ENCODE measurements at regions not wholly inside any gene's neighbourhood (a gene's known extent, or its start where the extent isn't known, plus 50 kb on each side); places are given as distances from the start of the nearest gene placed in this dataset.

- no peaks in the 10 kb centered on the region for H3K9me3 ChIP-seq (ENCODE audit: low read depth, low read length)
- no peaks in the 10 kb centered on the region for H3K36me3 ChIP-seq (ENCODE audit: insufficient read depth, low read length)
- H3K4me3 ChIP-seq = no peak overlapping the region
- H3K27ac ChIP-seq = no peak overlapping the region
- TF ChIP-seq POLR2AphosphoS5 (IDR thresholded peaks at IDR 0.05; ENCODE audit: borderline replicate concordance, low read depth, low read length) (no peak), FOXP2 (optimal IDR thresholded peaks at IDR 0.05; ENCODE audit: control extremely low read depth, extremely low read length, insufficient read depth) (no peak), EZH2 (IDR thresholded peaks at IDR 0.05) (no peak)
- H3K9ac ChIP-seq (ENCODE audit: insufficient read length) = no peak overlapping the region
- DNase-seq (ENCODE audit: low read depth, low spot score) = no peak
Measured at GRCh38 chr13:106230450-106230849, 305.0 kb downstream of the EFNB2 start.

GRCh38 chr13:106225126-106225525, 310.3 kb downstream of the EFNB2 start:
- Histone ChIP-seq H3K9me3 (ENCODE audit: low read depth, low read length) (no peaks in the 10 kb centered on the region), H3K36me3 (ENCODE audit: insufficient read depth, low read length) (no peaks in the 10 kb centered on the region), H3K9ac (ENCODE audit: insufficient read length) (no peak overlapping the region), H3K27ac (no peak overlapping the region), H3K4me3 (no peak overlapping the region)
- TF ChIP-seq FOXP2 (optimal IDR thresholded peaks at IDR 0.05; ENCODE audit: control extremely low read depth, extremely low read length, insufficient read depth) (no peak), POLR2AphosphoS5 (IDR thresholded peaks at IDR 0.05; ENCODE audit: borderline replicate concordance, low read depth, low read length) (no peak), EZH2 (IDR thresholded peaks at IDR 0.05) (no peak)
- no peak for DNase-seq (ENCODE audit: low read depth, low spot score)

- H3K9me3 ChIP-seq (ENCODE audit: low read depth, low read length) = no peaks in the 10 kb centered on the region
- no peak overlapping the region for H3K4me3 ChIP-seq
- H3K9ac ChIP-seq (ENCODE audit: insufficient read length) = no peak overlapping the region
- no peak for DNase-seq (ENCODE audit: low read depth, low spot score)
- no peak overlapping the region for H3K27ac ChIP-seq
- TF ChIP-seq FOXP2 (optimal IDR thresholded peaks at IDR 0.05; ENCODE audit: control extremely low read depth, extremely low read length, insufficient read depth) = no peak
- H3K36me3 ChIP-seq (ENCODE audit: insufficient read depth, low read length) = no peaks in the 10 kb centered on the region
Measured at GRCh38 chr13:106220211-106220610, 315.3 kb downstream of the EFNB2 start.

GRCh38 chr13:106213028-106213757, 322.3 kb downstream of the EFNB2 start:
- H3K4me3 ChIP-seq = no peak overlapping the region
- no peaks in the 10 kb centered on the region for H3K9me3 ChIP-seq (ENCODE audit: low read depth, low read length)
- H3K9ac ChIP-seq (ENCODE audit: insufficient read length) = no peak overlapping the region
- no peak overlapping the region for H3K27ac ChIP-seq
- no peak for DNase-seq (ENCODE audit: low read depth, low spot score)
- TF ChIP-seq POLR2AphosphoS5 (IDR thresholded peaks at IDR 0.05; ENCODE audit: borderline replicate concordance, low read depth, low read length) (no peak), EZH2 (IDR thresholded peaks at IDR 0.05) (no peak), FOXP2 (optimal IDR thresholded peaks at IDR 0.05; ENCODE audit: control extremely low read depth, extremely low read length, insufficient read depth) (no peak)
- H3K36me3 ChIP-seq (ENCODE audit: insufficient read depth, low read length) = no peaks in the 10 kb centered on the region

GRCh38 chr13:106212386-106213010, 323.0 kb downstream of the EFNB2 start:
- DNase-seq (ENCODE audit: low read depth, low spot score) = no peak
- no peak for TF ChIP-seq EZH2 (IDR thresholded peaks at IDR 0.05)
- TF ChIP-seq POLR2AphosphoS5 (IDR thresholded peaks at IDR 0.05; ENCODE audit: borderline replicate concordance, low read depth, low read length) = no peak
- TF ChIP-seq FOXP2 (optimal IDR thresholded peaks at IDR 0.05; ENCODE audit: control extremely low read depth, extremely low read length, insufficient read depth) = no peak
- no peaks in the 10 kb centered on the region for H3K36me3 ChIP-seq (ENCODE audit: insufficient read depth, low read length)

GRCh38 chr13:106210324-106210723, 325.1 kb downstream of the EFNB2 start:
- Histone ChIP-seq H3K4me3 (no peak overlapping the region), H3K27ac (no peak overlapping the region), H3K9ac (ENCODE audit: insufficient read length) (no peak overlapping the region), H3K9me3 (ENCODE audit: low read depth, low read length) (no peaks in the 10 kb centered on the region), H3K36me3 (ENCODE audit: insufficient read depth, low read length) (no peaks in the 10 kb centered on the region)
- no peak for DNase-seq (ENCODE audit: low read depth, low spot score)
- no peak for TF ChIP-seq EZH2 (IDR thresholded peaks at IDR 0.05)
- TF ChIP-seq FOXP2 (optimal IDR thresholded peaks at IDR 0.05; ENCODE audit: control extremely low read depth, extremely low read length, insufficient read depth) = no peak
- no peak for TF ChIP-seq POLR2AphosphoS5 (IDR thresholded peaks at IDR 0.05; ENCODE audit: borderline replicate concordance, low read depth, low read length)

More at GRCh38 chr13:106212386-106213010, 323.0 kb downstream of the EFNB2 start:
- H3K27ac ChIP-seq = no peak overlapping the region
- no peaks in the 10 kb centered on the region for H3K9me3 ChIP-seq (ENCODE audit: low read depth, low read length)
- no peak overlapping the region for H3K9ac ChIP-seq (ENCODE audit: insufficient read length)
- H3K4me3 ChIP-seq = no peak overlapping the region

GRCh38 chr13:106205871-106206270, 329.6 kb downstream of the EFNB2 start:
- Histone ChIP-seq H3K9ac (ENCODE audit: insufficient read length) (no peak overlapping the region), H3K9me3 (ENCODE audit: low read depth, low read length) (no peaks in the 10 kb centered on the region), H3K36me3 (ENCODE audit: insufficient read depth, low read length) (no peaks in the 10 kb centered on the region), H3K27ac (no peak overlapping the region), H3K4me3 (no peak overlapping the region)
- TF ChIP-seq EZH2 (IDR thresholded peaks at IDR 0.05) (no peak), FOXP2 (optimal IDR thresholded peaks at IDR 0.05; ENCODE audit: control extremely low read depth, extremely low read length, insufficient read depth) (no peak), POLR2AphosphoS5 (IDR thresholded peaks at IDR 0.05; ENCODE audit: borderline replicate concordance, low read depth, low read length) (no peak)
- DNase-seq (ENCODE audit: low read depth, low spot score) = no peak

- DNase-seq (ENCODE audit: low read depth, low spot score) = no peak
- H3K27ac ChIP-seq = no peak overlapping the region
- no peak overlapping the region for H3K9ac ChIP-seq (ENCODE audit: insufficient read length)
- H3K36me3 ChIP-seq (ENCODE audit: insufficient read depth, low read length) = no peaks in the 10 kb centered on the region
- H3K4me3 ChIP-seq = no peak overlapping the region
- no peaks in the 10 kb centered on the region for H3K9me3 ChIP-seq (ENCODE audit: low read depth, low read length)
- no peak for TF ChIP-seq EZH2 (IDR thresholded peaks at IDR 0.05)
- TF ChIP-seq POLR2AphosphoS5 (IDR thresholded peaks at IDR 0.05; ENCODE audit: borderline replicate concordance, low read depth, low read length) = no peak
- no peak for TF ChIP-seq FOXP2 (optimal IDR thresholded peaks at IDR 0.05; ENCODE audit: control extremely low read depth, extremely low read length, insufficient read depth)
Measured at GRCh38 chr13:106197496-106197895, 338.0 kb downstream of the EFNB2 start.

All from SK-N-MC (cell line).